ENCODE measurements at regions not wholly inside any gene's neighbourhood (a gene's known extent, or its start where the extent isn't known, plus 50 kb on each side); places are given as distances from the start of the nearest gene placed in this dataset.
"Not testable (repeated sequence)": the region's sequence is repeated elsewhere in the genome, so short reads cannot be mapped to it uniquely, and the experiment has no call there.

GRCh38 chr1:4186486-4186885 lies 286.4 kb upstream of the C1orf174 start:
- TF ChIP-seq POLR2A (IDR thresholded peaks at IDR 0.05; ENCODE audit: low read length); GATA1 (IDR thresholded peaks at IDR 0.05; ENCODE audit: low read depth, low read length): not testable (repeated sequence)

Measured in erythroblast (primary cell).